Gastrocnemius medialis (tissue), 4 donors: ENCODE measurements at regions not wholly inside any gene's neighbourhood (a gene's known extent, or its start where the extent isn't known, plus 50 kb on each side); places are given as distances from the start of the nearest gene placed in this dataset.

ENCODE experiments used
- ATAC-seq, 2 donors: fragments of 150-250 bp; one replicate each; pipeline ENCODE4 v1.9.1; 2016
- DNase-seq, 2 donors: peaks; one replicate each; pipeline ENCODE4 v3.0.0-alpha.2; 2019
- H3K27ac ChIP-seq, 4 donors: fragments of 200-600 bp; sonication (generic); 1 replicate in 1 of 4; 2 replicates in 3 of 4; pipeline ENCODE4 v1.5.1; 2016 to 2018; ENCODE audit warnings: mild to moderate bottlenecking in 2 of 4, moderate library complexity in 1 of 4
- H3K27me3 ChIP-seq, 3 donors: fragments of 200-600 bp; sonication (generic) in 2 of 3; 1 replicate in 1 of 3; 2 replicates in 2 of 3; pipeline versions ENCODE4 v1.5.1 to v1.6.0; 2016 to 2019; ENCODE audit warnings: mild to moderate bottlenecking in 1 of 3, moderate library complexity in 1 of 3
- H3K36me3 ChIP-seq, 2 donors: fragments of 200-600 bp; sonication (generic) in 1 of 2; one replicate each; pipeline ENCODE4 v1.5.1; 2017 to 2018
- H3K4me1 ChIP-seq, 2 donors: fragments of 200-600 bp; sonication (generic) in 1 of 2; one replicate each; pipeline ENCODE4 v1.5.1; 2016 to 2017; ENCODE audit warnings: mild to moderate bottlenecking in 2 of 2
- H3K4me3 ChIP-seq, 4 donors: fragments of 200-600 bp; sonication (generic) in 3 of 4; 1 replicate in 1 of 4; 2 replicates in 3 of 4; pipeline ENCODE4 v1.5.1; 2016 to 2019; ENCODE audit warnings: mild to moderate bottlenecking in 2 of 4
- H3K9me3 ChIP-seq, 3 donors: fragments of 200-600 bp; sonication (generic) in 2 of 3; 1 replicate in 1 of 3; 2 replicates in 2 of 3; pipeline ENCODE4 v1.5.1; 2016 to 2019
- CTCF ChIP-seq, 5 experiments: fragments of 450-650 bp in 3 of 5; fragments of 200-600 bp in 2 of 5; sonication (generic) in 2 of 5; IDR thresholded peaks in 4 of 5; conservative IDR thresholded peaks in 1 of 5; 1 replicate in 4 of 5; 2 replicates in 1 of 5; pipeline ENCODE4 v1.5.1; 2016 to 2019; ENCODE audit warnings: antibody characterized with exemption in 5 of 5, mild to moderate bottlenecking in 3 of 5, moderate library complexity in 3 of 5
- POLR2A ChIP-seq, 2 donors: fragments of 450-650 bp; IDR thresholded peaks; one replicate each; pipeline ENCODE4 v1.6.1; 2017; ENCODE audit warnings: antibody characterized with exemption in 2 of 2, mild to moderate bottlenecking in 2 of 2, moderate library complexity in 2 of 2
- in situ Hi-C, 4 donors: fragments of 200-750 bp; cut with MboI; loops; one replicate each; pipeline versions ENCODE4 v1.15.0 to v1.8.0; 2017; ENCODE audit warnings: low sequenced_read_pairs in 4 of 4
- intact Hi-C: fragments of 100-400 bp; cut with DNase I; formaldehyde crosslinking; loops from one replicate; pipeline ENCODE4 v1.15.1; 2023; ENCODE audit warnings: low total_unique reads

GRCh38 chr4:10201381-10202223, 85.0 kb upstream of the WDR1 start:
- no peaks in the 10 kb centered on the region for H3K4me1 ChIP-seq
- no peaks in the 10 kb centered on the region for H3K27me3 ChIP-seq
- H3K27ac ChIP-seq, result no peak overlapping the region
- in situ Hi-C loops, result no loop called here
- ATAC-seq (no peak), DNase-seq (no peak)
- intact Hi-C loops, result no loop called here
- H3K4me3 ChIP-seq, result no peak overlapping the region
- TF ChIP-seq CTCF (IDR thresholded peaks at IDR 0.05 in 4 of 5, conservative IDR thresholded peaks at IDR 0.05 in 1 of 5) (no peak), POLR2A (IDR thresholded peaks at IDR 0.05) (no peak)
- no peaks in the 10 kb centered on the region for H3K36me3 ChIP-seq
- no peaks in the 10 kb centered on the region for H3K9me3 ChIP-seq

- in situ Hi-C loops, result no loop called here
- TF ChIP-seq CTCF (IDR thresholded peaks at IDR 0.05 in 4 of 5, conservative IDR thresholded peaks at IDR 0.05 in 1 of 5) (no peak), POLR2A (IDR thresholded peaks at IDR 0.05) (no peak)
- DNase-seq, result no peak
Observed at GRCh38 chr4:10200869-10201268, 84.3 kb upstream of the WDR1 start.

GRCh38 chr4:10198365-10198764, 81.8 kb upstream of the WDR1 start:
- no peaks in the 10 kb centered on the region for H3K9me3 ChIP-seq
- no peak for ATAC-seq
- no peaks in the 10 kb centered on the region for H3K27me3 ChIP-seq
- intact Hi-C loops (no loop called here), in situ Hi-C loops (no loop called here)
- H3K36me3 ChIP-seq, result no peaks in the 10 kb centered on the region
- no peak overlapping the region for H3K27ac ChIP-seq
- TF ChIP-seq CTCF (IDR thresholded peaks at IDR 0.05 in 4 of 5, conservative IDR thresholded peaks at IDR 0.05 in 1 of 5) (no peak), POLR2A (IDR thresholded peaks at IDR 0.05) (no peak)
- H3K4me1 ChIP-seq, result no peaks in the 10 kb centered on the region
- no peak overlapping the region for H3K4me3 ChIP-seq
- no peak for DNase-seq

More at GRCh38 chr4:10200869-10201268, 84.3 kb upstream of the WDR1 start:
- Histone ChIP-seq H3K27ac (no peak overlapping the region), H3K9me3 (no peaks in the 10 kb centered on the region), H3K27me3 (no peaks in the 10 kb centered on the region), H3K36me3 (no peaks in the 10 kb centered on the region), H3K4me3 (no peak overlapping the region), H3K4me1 (no peaks in the 10 kb centered on the region)
- no peak for ATAC-seq
- intact Hi-C loops, result no loop called here

DNA sequence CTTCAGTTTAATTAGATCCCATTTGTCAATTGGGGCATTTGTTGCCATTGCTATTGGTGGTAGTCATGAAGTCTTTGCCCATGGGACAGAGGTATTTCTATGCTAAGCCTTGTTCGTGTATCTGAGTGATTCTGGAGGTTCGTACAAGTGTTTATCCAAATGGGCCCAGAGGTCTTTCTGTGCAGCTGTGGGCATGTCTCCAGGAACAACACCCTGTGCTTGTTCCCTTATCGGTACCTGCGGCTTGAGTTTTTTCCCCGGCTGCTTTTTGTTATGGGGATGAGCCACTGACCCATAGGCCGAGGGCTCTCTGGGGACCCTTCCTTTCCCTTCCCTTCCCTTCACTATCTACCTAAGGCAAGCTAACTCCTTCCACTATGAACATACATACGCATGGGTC, 81.4 kb upstream of the WDR1 start:
- DNase-seq (no peak), ATAC-seq (no peak)
- intact Hi-C loops, result no loop called here
- Histone ChIP-seq H3K27me3 (no peaks in the 10 kb centered on the region), H3K4me1 (no peaks in the 10 kb centered on the region), H3K36me3 (no peaks in the 10 kb centered on the region), H3K4me3 (no peak overlapping the region), H3K27ac (no peak overlapping the region), H3K9me3 (no peaks in the 10 kb centered on the region)
- TF ChIP-seq POLR2A (IDR thresholded peaks at IDR 0.05) (no peak), CTCF (IDR thresholded peaks at IDR 0.05 in 4 of 5, conservative IDR thresholded peaks at IDR 0.05 in 1 of 5) (no peak)
- in situ Hi-C loops, result no loop called here
